ENCODE measurements at regions not wholly inside any gene's neighbourhood (a gene's known extent, or its start where the extent isn't known, plus 50 kb on each side); places are given as distances from the start of the nearest gene placed in this dataset.
"Not testable (repeated sequence)": the region's sequence is repeated elsewhere in the genome, so short reads cannot be mapped to it uniquely, and the experiment has no call there.

- DNase-seq (ENCODE audit: extremely low read depth, low read depth), result no peak
- TF ChIP-seq CTCF (IDR thresholded peaks at IDR 0.05; ENCODE audit: low read depth, low read length), result no peak
Observed at GRCh38 chr5:168089201-168089887, 202.1 kb upstream of the WWC1 start.

GRCh38 chr5:168092209-168093185, 198.9 kb upstream of the WWC1 start:
- no peak for DNase-seq (ENCODE audit: extremely low read depth, low read depth)
- no peak for TF ChIP-seq CTCF (IDR thresholded peaks at IDR 0.05; ENCODE audit: low read depth, low read length)

GRCh38 chr5:168093200-168093910, 198.1 kb upstream of the WWC1 start:
- no peak for DNase-seq (ENCODE audit: extremely low read depth, low read depth)
- no peak for TF ChIP-seq CTCF (IDR thresholded peaks at IDR 0.05; ENCODE audit: low read depth, low read length)

DNA sequence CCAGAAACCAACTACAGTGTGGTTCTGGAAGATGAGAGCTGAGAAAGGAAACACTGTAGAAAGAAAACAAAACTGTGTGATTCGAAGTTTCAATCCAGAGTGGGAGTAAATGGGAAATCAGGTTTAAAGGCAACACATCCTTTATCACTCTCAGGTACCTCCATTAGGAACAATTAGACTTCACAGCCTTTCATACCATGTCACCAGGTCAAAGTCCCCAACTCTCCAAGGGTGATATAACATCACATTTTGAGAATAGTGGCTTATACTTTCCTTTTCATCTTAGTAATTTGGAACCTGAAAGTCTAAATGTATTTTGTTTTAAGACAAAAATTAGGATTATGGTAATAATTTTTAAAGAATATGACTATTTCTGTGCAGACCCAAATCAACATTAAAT, 194.9 kb upstream of the WWC1 start:
- TF ChIP-seq CTCF (IDR thresholded peaks at IDR 0.05; ENCODE audit: low read depth, low read length), result no peak
- DNase-seq (ENCODE audit: extremely low read depth, low read depth), result no peak

- TF ChIP-seq CTCF (IDR thresholded peaks at IDR 0.05; ENCODE audit: low read depth, low read length), result no peak
- DNase-seq (ENCODE audit: extremely low read depth, low read depth), result no peak
Observed at GRCh38 chr5:168097876-168098653, 193.4 kb upstream of the WWC1 start.

DNA sequence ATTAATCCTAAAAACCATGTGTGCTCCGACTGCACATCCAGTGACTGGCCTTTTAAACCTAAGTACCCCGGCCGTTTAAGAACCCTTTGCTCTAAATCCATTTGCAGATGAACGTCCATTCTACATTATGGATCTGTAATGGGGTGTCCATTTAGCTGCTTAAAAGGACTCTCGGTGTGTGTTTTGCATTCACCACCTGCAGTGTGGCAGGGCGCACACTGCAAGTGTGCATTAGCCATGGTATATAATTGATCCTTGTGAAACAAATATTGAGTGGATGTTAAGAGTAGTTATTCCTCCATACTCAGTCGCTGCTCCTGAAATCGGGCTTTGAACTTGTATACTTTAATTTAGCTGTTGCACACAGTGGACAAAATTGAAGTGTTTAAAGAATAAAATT, 190.1 kb upstream of the WWC1 start:
- no peak for DNase-seq (ENCODE audit: extremely low read depth, low read depth)
- no peak for TF ChIP-seq CTCF (IDR thresholded peaks at IDR 0.05; ENCODE audit: low read depth, low read length)

DNA sequence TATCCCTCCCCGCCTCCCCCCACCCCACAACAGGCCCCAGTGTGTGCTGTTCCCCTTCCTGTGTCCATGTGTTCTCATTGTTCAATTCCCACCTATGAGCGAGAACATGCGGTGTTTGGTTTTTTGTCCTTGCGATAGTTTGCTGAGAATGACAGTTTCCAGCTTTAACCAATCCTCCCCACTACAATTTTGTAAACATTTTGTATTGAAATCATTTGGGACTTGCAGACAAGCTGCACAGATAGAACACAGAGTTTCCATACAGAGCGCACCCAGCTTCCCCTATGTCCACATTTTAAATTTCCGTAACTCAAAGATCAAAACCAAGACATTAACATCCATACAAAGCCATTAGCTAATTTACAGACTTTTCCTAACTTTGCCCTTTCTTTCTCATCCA, 188.4 kb upstream of the WWC1 start:
- not testable (repeated sequence) for DNase-seq (ENCODE audit: extremely low read depth, low read depth)
